CD8-positive, alpha-beta memory T cell (primary cell): ENCODE measurements at regions not wholly inside any gene's neighbourhood (a gene's known extent, or its start where the extent isn't known, plus 50 kb on each side); places are given as distances from the start of the nearest gene placed in this dataset.

Experiments
- CTCF ChIA-PET: fragments of 350-600 bp; sonication (Branson Sonifier 250); formaldehyde crosslinking; loops from one replicate; lab custom pipeline; 2021; ENCODE audit warnings: antibody characterized with exemption; lab: Charles Lee
- POLR2A ChIA-PET: fragments of 350-600 bp; sonication (Branson Sonifier 250); formaldehyde crosslinking; loops from one replicate; lab custom pipeline; 2021; ENCODE audit warnings: antibody characterized with exemption; lab: Charles Lee
- DNase-seq, 5 donors: peaks; one replicate each; pipeline versions ENCODE4 v3.0.0 to v3.0.0-alpha.2; 2020 to 2022; ENCODE audit warnings: mixed read lengths in 1 of 5
- H3K27ac ChIP-seq: one replicate; pipeline ENCODE4 v1.7.0; 2013; ENCODE audit warnings: low read depth, mild to moderate bottlenecking, low read length, moderate library complexity
- H3K27me3 ChIP-seq: 2 replicates; pipeline ENCODE4 v1.7.0; 2013; ENCODE audit warnings: low read length, mild to moderate bottlenecking; ENCODE audit not compliant: insufficient read depth, poor library complexity, severe bottlenecking
- H3K36me3 ChIP-seq: 2 replicates; pipeline ENCODE4 v1.7.0; 2013; ENCODE audit warnings: mild to moderate bottlenecking, low read length, moderate library complexity; ENCODE audit not compliant: insufficient read depth
- H3K4me1 ChIP-seq: 2 replicates; pipeline ENCODE4 v1.7.0; 2013; ENCODE audit warnings: mild to moderate bottlenecking, low read length, moderate library complexity; ENCODE audit not compliant: insufficient read depth
- H3K4me3 ChIP-seq: 2 replicates; pipeline ENCODE4 v1.7.0; 2013; ENCODE audit warnings: mild to moderate bottlenecking, low read length
- H3K9me3 ChIP-seq: 2 replicates; pipeline ENCODE4 v1.7.0; 2013; ENCODE audit warnings: mild to moderate bottlenecking, low read length
- H3K27ac Mint-ChIP-seq, 8 donors: one replicate each; pipeline ENCODE4 v1.8.0; 2020 to 2021; ENCODE audit warnings: mixed read lengths in 8 of 8, mild to moderate bottlenecking in 6 of 8, inconsistent platforms in 3 of 8, moderate library complexity in 3 of 8
- H3K27me3 Mint-ChIP-seq, 2 donors: one replicate each; pipeline ENCODE4 v1.8.0; 2020 to 2021; ENCODE audit warnings: mixed read lengths in 2 of 2, mild to moderate bottlenecking in 1 of 2, moderate library complexity in 1 of 2
- H3K36me3 Mint-ChIP-seq, 3 donors: one replicate each; pipeline ENCODE4 v1.8.0; 2020 to 2021; ENCODE audit warnings: mixed read lengths in 3 of 3, inconsistent platforms in 1 of 3, mild to moderate bottlenecking in 1 of 3
- H3K4me1 Mint-ChIP-seq, 3 donors: one replicate each; pipeline ENCODE4 v1.8.0; 2020 to 2021; ENCODE audit warnings: mixed read lengths in 3 of 3, inconsistent platforms in 1 of 3, mild to moderate bottlenecking in 1 of 3
- H3K4me3 Mint-ChIP-seq, 7 donors: one replicate each; pipeline ENCODE4 v1.8.0; 2020 to 2021; ENCODE audit warnings: mixed read lengths in 7 of 7, mild to moderate bottlenecking in 6 of 7, moderate library complexity in 4 of 7, inconsistent platforms in 2 of 7
- H3K9me3 Mint-ChIP-seq, 5 donors: one replicate each; pipeline ENCODE4 v1.8.0; 2020 to 2022; ENCODE audit warnings: mixed read lengths in 5 of 5, mild to moderate bottlenecking in 3 of 5, moderate library complexity in 2 of 5, inconsistent platforms in 1 of 5

GRCh38 chr14:100011628-100012325 lies 53.4 kb upstream of the EVL start:
- H3K27ac Mint-ChIP-seq = no peak overlapping the region
- ChIA-PET CTCF (no interaction called here), POLR2A (no interaction called here)
- H3K9me3 ChIP-seq = no peaks in the 10 kb centered on the region
- peaks cover 7 to 26% (median 21%) of the 10 kb centered on the region in 3 donors for H3K4me1 Mint-ChIP-seq
- H3K27me3 ChIP-seq = no peaks in the 10 kb centered on the region
- H3K36me3 Mint-ChIP-seq = no peaks in the 10 kb centered on the region
- no peaks in the 10 kb centered on the region for H3K9me3 Mint-ChIP-seq
- DNase-seq = no peak
- H3K27me3 Mint-ChIP-seq = no peaks in the 10 kb centered on the region
- H3K4me1 ChIP-seq = no peaks in the 10 kb centered on the region
- no peak overlapping the region for H3K4me3 ChIP-seq
- no peak overlapping the region for H3K4me3 Mint-ChIP-seq
- no peaks in the 10 kb centered on the region for H3K36me3 ChIP-seq
- no peak overlapping the region for H3K27ac ChIP-seq

GRCh38 chr14:100012478-100013327 lies 52.5 kb upstream of the EVL start:
- Mint-ChIP-seq H3K27ac (no peak overlapping the region), H3K9me3 (no peaks in the 10 kb centered on the region), H3K27me3 (no peaks in the 10 kb centered on the region), H3K36me3 (no peaks in the 10 kb centered on the region), H3K4me1 (peaks cover 7 to 26% (median 21%) of the 10 kb centered on the region in 3 donors), H3K4me3 (no peak overlapping the region)
- DNase-seq = no peak
- ChIA-PET CTCF (no interaction called here), POLR2A (no interaction called here)
- H3K27ac ChIP-seq = no peak overlapping the region
- no peak overlapping the region for H3K4me3 ChIP-seq
- no peaks in the 10 kb centered on the region for H3K36me3 ChIP-seq
- H3K9me3 ChIP-seq = no peaks in the 10 kb centered on the region
- no peaks in the 10 kb centered on the region for H3K27me3 ChIP-seq
- H3K4me1 ChIP-seq = no peaks in the 10 kb centered on the region

- Histone ChIP-seq H3K4me3 (no peak overlapping the region), H3K9me3 (no peaks in the 10 kb centered on the region), H3K36me3 (no peaks in the 10 kb centered on the region), H3K27ac (no peak overlapping the region), H3K4me1 (no peaks in the 10 kb centered on the region), H3K27me3 (no peaks in the 10 kb centered on the region)
- no peaks in the 10 kb centered on the region for H3K27me3 Mint-ChIP-seq
- H3K4me3 Mint-ChIP-seq = no peak overlapping the region
- DNase-seq = no peak
- no peaks in the 10 kb centered on the region for H3K36me3 Mint-ChIP-seq
- H3K4me1 Mint-ChIP-seq = peaks cover 7 to 20% (median 15%) of the 10 kb centered on the region in 3 donors
- ChIA-PET POLR2A (no interaction called here), CTCF (no interaction called here)
- no peaks in the 10 kb centered on the region for H3K9me3 Mint-ChIP-seq
- H3K27ac Mint-ChIP-seq = no peak overlapping the region
Observed at GRCh38 chr14:100015251-100015655, 50.0 kb upstream of the EVL start.
